GM12878 (cell line): ENCODE measurements at regions not wholly inside any gene's neighbourhood (a gene's known extent, or its start where the extent isn't known, plus 50 kb on each side); places are given as distances from the start of the nearest gene placed in this dataset.

Source experiments
- CBX3 ChIP-seq: fragments of 200-600 bp; sonication (generic); IDR thresholded peaks from 2 replicates; pipeline ENCODE4 v1.6.1; 2016; ENCODE audit warnings: low read depth, borderline replicate concordance
- IKZF1 ChIP-seq: fragments of 450-650 bp; conservative IDR thresholded peaks from 2 replicates; pipeline ENCODE4 v1.6.1; 2017; ENCODE audit warnings: antibody characterized with exemption, mild to moderate bottlenecking
- SIN3A ChIP-seq: IDR thresholded peaks from 2 replicates; pipeline ENCODE4 v1.6.1; 2012; ENCODE audit warnings: low read depth, low read length, improper control_type of control experiment
- TARDBP ChIP-seq: IDR thresholded peaks from 2 replicates; pipeline ENCODE4 v1.6.1; 2016; ENCODE audit warnings: borderline replicate concordance
- TCF12 ChIP-seq: IDR thresholded peaks from 2 replicates; pipeline ENCODE4 v1.6.1; 2011; ENCODE audit warnings: low read depth, mild to moderate bottlenecking, low read length
- TF ChIP-seq, protein P1 (sequence below): fragments of 450-650 bp; formaldehyde crosslinking; IDR thresholded peaks from 2 replicates; pipeline ENCODE4 v1.5.0; 2022; ENCODE audit warnings: mild to moderate bottlenecking, missing genetic modification characterization
- TF ChIP-seq, protein P2 (sequence below): IDR thresholded peaks from 2 replicates; pipeline ENCODE4 v1.6.1; 2011; ENCODE audit warnings: mild to moderate bottlenecking, low read depth, low read length, moderate library complexity; ENCODE audit not compliant: insufficient replicate concordance
- TF ChIP-seq, protein P3 (sequence below): IDR thresholded peaks from 2 replicates; pipeline ENCODE4 v1.6.1; 2011; ENCODE audit warnings: borderline replicate concordance, low read depth, mild to moderate bottlenecking, moderate library complexity, mixed read lengths, low read length; ENCODE audit not compliant: insufficient read depth; ENCODE audit errors: extremely low read length

DNA sequence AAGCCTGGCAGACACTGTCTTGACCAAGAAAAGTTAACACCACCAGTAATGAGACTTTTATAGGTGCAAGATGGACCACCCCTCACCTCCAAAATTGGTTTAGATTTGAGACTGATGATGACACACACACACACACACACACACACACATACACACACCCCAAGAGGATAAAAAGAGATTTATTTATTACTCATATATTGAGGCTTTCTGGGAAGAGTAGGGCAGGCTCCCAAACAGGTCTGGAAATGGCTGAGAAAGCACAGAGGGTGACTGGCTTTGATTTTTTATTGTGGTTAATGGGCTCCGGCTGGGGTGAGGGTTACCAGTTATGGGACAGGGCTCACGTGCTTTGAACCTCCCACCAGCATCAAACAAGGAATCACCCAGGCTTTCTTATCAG is 54.2 kb upstream of the ADAM23 start (continued):
- TF ChIP-seq, protein P1, sequence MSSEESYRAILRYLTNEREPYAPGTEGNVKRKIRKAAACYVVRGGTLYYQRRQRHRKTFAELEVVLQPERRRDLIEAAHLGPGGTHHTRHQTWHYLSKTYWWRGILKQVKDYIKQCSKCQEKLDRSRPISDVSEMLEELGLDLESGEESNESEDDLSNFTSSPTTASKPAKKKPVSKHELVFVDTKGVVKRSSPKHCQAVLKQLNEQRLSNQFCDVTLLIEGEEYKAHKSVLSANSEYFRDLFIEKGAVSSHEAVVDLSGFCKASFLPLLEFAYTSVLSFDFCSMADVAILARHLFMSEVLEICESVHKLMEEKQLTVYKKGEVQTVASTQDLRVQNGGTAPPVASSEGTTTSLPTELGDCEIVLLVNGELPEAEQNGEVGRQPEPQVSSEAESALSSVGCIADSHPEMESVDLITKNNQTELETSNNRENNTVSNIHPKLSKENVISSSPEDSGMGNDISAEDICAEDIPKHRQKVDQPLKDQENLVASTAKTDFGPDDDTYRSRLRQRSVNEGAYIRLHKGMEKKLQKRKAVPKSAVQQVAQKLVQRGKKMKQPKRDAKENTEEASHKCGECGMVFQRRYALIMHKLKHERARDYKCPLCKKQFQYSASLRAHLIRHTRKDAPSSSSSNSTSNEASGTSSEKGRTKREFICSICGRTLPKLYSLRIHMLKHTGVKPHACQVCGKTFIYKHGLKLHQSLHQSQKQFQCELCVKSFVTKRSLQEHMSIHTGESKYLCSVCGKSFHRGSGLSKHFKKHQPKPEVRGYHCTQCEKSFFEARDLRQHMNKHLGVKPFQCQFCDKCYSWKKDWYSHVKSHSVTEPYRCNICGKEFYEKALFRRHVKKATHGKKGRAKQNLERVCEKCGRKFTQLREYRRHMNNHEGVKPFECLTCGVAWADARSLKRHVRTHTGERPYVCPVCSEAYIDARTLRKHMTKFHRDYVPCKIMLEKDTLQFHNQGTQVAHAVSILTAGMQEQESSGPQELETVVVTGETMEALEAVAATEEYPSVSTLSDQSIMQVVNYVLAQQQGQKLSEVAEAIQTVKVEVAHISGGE (CRISPR knock-in tag), result no peak
- TF ChIP-seq TARDBP (no peak), CBX3 (no peak), IKZF1 (no peak), SIN3A (no peak), TCF12 (no peak)
- TF ChIP-seq, protein P2, sequence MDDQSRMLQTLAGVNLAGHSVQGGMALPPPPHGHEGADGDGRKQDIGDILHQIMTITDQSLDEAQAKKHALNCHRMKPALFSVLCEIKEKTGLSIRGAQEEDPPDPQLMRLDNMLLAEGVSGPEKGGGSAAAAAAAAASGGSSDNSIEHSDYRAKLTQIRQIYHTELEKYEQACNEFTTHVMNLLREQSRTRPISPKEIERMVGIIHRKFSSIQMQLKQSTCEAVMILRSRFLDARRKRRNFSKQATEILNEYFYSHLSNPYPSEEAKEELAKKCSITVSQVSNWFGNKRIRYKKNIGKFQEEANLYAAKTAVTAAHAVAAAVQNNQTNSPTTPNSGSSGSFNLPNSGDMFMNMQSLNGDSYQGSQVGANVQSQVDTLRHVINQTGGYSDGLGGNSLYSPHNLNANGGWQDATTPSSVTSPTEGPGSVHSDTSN, result no peak
- TF ChIP-seq, protein P3, sequence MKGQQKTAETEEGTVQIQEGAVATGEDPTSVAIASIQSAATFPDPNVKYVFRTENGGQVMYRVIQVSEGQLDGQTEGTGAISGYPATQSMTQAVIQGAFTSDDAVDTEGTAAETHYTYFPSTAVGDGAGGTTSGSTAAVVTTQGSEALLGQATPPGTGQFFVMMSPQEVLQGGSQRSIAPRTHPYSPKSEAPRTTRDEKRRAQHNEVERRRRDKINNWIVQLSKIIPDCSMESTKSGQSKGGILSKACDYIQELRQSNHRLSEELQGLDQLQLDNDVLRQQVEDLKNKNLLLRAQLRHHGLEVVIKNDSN, result no peak
